GM19452 (cell line): ENCODE measurements at regions not wholly inside any gene's neighbourhood (a gene's known extent, or its start where the extent isn't known, plus 50 kb on each side); places are given as distances from the start of the nearest gene placed in this dataset.

Source experiments
- ATAC-seq: cut with Tn5 transposase; IDR thresholded peaks from one replicate; pipeline ENCODE4 v1.9.1; 2021; ENCODE audit not compliant: unreplicated experiment

DNA sequence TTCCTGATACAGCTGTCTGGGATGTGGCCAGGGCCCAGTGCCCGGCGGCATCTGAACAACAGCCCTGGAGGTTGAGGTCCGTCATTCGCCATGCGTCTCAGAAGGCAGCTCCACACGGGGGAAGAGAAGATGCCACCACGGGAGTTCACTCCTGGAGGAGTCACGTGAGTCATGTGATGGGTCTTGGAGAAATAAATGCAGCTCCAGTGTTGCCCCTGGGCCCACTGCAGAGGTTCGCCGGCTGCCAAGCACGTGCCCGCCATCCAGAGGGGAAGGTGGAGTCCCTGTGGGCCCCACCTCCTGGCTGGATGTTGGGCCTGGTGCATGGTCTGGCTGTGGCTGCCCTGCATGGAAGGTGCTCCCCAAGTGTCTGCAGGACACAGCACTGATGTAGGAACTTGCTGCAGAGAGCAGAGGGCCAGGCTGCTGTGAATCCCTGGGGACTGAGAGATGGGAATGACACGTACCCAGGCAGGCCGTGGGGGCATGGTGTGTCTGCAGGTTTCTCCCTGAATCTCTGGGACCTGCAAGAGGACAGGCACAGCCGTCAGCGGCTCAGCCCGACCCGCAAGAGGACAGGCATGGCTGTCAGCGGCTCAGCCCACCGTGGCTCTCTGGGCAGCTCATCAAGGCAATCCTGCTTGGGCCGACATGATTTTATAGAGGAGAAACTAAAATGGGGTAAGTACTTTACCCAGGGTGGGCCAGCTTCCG, 418.3 kb upstream of the IRX4 start:
- no peak for ATAC-seq

DNA sequence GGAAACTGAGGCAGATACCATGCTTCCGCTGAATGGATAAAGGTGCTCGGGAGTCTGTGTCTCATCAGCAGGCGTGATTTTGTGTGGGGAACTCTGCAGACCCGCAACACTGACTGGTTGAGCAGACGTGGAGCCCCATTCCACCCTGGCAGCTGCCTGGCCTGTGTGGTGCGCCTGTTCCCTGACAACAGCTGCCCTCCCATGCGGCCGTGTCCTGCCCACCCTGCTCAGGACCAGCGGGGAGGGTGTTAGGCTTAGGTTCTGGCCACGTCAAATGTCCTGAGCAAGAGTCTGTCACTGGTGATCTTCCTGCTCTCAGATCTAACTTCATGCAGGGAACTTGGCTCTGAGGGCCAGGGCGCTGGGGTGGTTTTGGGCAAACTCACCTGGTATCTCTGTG, 417.7 kb upstream of the IRX4 start:
- ATAC-seq, result no peak

DNA sequence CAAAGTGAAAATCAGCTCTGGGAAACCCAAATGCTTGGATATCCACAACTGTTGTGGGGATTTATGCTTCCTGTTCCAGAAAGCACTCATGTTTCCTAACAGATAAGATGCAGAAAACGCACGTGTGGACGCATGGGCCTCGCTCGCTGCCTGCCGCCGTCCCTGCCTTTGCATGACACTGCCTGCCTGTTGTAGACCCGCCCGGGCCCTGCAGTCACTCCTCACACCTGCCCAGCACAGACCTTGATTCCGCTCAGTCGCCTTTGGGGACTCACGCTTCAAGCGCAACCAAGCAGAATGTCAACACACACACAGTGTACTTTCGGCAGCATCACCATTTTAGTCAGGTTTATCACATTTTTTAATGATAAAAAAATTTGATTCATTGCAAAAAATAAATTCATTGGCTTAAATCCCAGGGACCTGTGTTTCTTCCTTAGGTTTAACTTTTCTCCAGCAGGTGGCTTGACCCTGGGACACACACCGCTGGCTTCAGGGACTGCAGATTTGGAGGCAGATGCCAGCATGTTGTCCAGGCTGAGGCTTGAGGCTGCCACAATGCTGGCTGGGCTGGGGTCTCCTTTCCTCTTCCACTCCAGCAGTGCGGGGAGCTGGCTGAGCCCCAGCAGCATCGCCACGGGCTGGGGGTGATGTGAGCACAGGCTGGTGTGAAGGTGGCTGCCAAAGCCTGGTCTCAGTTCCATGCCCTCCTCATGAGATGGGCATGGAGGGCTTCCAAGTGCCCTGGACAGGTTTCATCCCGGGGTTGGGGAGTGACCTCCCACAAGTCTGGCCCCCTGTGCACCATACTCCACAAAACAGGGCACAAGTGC, 416.9 kb upstream of the IRX4 start:
- no peak for ATAC-seq

DNA sequence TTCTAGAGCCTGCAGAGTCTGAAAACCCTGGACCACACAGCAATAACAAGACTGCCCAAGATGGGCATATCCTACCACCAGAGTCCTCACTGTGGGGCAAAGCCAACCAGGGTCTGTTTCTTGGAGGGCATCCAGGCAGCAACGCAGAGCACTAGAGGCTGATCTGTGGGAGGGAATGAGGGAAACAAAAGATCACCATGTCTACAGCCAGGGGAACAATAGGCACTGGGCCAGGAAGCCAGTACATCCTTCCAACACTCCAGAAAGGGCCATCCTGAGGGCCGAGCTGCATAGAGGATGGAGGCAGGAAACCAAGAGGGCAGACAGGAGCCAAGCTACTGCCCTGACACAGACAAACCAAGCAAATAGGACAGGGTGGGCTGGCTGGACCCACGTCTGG, 416.1 kb upstream of the IRX4 start:
- ATAC-seq, result no peak

DNA sequence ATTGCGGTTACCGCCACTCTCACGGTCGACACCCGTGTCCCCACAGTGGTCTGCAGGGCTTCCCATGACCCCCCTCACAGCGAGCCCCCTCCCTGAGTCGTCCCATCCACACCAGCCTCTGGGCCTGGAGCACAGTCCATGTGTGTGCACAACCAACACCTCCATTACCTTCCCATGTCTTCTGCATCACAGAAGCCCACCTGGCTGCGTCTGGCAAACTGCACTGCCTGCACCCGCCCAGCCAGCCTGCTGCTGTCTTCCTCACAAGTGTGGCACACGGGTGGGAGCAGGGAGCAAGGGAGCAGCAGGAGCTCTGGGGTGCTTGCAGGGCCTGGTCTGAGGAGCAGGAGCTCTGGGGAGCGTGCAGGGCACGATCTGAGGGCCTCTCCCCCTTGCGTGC, 415.3 kb upstream of the IRX4 start:
- ATAC-seq, result no peak

DNA sequence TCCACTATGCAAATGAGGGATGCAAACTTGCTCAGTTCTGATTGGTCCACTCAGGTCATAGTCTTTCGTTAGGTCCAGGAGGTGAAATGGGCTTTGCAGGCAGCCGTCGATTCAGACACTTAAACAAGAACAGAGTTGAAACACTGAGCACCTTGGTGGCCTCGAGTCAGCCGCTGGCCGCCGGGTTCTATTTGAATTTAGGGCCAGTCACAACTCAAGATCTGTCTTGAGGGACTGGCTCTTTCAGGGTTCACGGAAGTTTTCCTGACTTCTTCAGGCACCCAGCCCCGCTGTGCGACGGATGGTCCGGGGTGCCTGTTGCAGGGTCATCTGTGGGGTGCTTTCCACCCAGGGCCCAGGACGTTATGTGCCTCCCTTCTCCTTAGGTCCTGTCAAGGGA, 412.8 kb upstream of the IRX4 start:
- ATAC-seq, result no peak

DNA sequence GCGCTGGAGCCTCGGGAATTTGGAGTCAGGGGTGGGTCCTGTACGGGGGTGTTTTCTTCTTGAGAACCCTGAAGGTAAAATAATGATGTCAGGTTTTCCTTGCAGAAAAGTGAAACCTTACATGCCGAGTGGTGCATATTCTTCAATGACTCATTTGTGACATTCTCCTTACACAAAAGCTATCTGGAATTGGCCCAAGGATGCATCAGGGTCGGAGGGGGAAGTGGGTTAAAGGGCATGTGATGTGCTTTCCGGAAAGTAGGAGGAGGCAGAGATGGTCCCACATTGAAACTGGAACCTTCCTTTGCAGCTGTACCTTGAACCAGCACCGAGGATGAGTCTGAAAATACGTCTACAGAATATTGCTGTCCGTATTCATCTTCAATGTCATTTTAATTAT, 411.2 kb upstream of the IRX4 start:
- no peak for ATAC-seq

DNA sequence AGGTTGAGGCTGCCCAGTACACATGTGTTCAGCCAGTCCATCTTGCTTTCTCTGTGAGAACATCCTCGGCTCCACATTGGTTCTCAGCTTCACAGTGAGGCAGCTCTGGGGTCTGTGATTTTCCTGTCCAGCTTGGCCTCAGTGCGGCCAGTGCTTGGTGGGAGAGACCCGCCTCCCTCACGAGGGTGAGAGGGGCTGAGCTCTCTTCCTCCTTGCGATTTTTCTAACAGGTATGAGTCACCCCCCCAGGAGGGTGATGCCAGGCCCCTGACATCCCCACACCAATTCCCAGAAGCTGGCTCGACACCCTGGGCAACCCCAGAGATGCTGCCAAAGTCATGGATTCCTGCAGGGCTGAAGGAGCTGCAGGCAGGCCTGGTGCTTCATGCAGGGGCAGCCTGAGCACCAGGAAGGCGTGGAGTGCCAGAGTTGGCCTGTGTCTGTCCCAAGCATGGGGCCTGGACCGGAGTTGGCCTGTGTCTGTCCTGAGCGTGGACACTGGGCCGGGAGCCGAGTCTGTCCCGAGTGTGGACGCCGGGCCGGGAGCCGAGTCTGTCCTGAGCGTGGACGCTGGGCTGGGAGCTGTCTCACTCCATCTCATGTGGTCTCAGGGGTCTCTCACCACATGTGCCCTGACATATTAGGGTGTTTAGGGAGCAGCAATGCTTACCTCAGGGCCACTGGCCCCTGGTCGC, 408.6 kb upstream of the IRX4 start:
- no peak for ATAC-seq

DNA sequence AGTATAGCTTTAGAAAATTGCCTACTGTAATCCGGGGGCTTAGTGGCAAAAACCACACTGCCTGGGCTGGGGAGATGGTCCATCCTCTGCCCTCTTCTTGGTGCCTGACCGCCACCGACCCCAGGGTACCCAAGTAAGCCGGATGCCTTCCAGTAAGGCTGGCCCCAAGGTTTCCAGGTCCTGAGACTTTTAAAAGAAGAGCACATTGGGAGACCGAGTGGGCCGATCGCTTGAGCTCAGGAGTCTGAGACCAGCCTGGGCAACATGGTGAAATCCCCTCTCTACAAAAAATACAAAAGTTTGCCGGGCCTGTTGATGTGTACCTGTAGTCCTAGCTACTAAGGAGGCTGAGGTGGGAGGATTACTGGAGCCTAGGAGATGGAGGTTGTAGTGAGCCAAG, 406.7 kb upstream of the IRX4 start:
- ATAC-seq, result no peak

DNA sequence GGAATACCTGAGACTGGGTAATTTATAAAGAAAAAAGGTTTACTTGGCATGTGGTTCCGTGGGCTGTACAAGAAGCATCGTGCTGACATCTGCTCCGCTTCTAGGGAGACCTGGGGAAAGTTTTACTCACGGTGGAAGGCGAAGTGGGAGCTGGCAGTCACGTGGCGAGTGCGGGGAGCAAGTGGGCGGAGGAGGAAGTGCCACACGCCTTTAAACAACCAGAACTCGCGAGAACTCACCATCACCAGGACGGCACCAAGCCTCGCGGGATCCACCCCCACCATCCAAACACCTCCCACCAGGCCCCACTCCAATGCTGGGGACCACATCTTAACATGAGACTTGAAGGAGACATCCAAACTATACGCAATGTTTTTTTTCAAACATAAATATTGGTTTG, 406.2 kb upstream of the IRX4 start:
- ATAC-seq, result no peak

DNA sequence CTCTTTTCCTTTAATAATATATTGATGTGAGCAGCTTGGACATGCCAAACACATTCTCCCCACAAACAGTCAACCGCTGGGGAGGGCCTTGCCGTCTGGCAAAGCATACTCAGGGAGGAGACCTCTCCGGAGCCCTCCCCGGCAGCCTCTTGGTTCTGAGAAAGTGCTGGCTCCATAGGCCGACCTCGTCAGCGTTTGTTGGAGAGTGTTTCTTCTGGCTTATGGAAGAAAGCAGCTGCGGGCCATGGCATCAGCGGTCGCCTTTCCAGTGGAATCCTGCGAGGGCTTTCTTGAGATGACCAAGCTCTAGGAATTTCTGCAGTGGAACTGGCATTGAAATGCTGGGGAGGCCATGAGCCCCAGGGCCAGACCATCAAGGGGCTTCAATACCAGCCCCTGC, 405.7 kb upstream of the IRX4 start:
- ATAC-seq, result no peak

DNA sequence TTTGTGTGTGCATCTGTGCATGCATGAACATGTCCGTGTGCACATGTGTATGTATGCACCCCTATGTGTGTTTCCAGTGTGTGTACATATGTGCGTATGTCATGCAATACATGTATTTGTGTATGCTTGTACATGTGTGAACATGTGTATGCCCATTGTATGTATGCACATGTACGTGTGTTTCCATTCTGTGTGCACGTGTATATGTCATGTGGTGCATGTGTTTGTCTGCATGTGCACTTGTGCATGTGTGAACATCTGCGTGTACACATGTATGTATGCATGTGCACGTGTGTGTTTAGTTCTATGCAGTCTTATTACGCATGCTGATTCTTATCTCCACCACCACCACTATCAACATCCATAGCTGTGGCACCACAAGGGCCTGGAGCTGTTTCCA, 403.5 kb upstream of the IRX4 start:
- no peak for ATAC-seq

DNA sequence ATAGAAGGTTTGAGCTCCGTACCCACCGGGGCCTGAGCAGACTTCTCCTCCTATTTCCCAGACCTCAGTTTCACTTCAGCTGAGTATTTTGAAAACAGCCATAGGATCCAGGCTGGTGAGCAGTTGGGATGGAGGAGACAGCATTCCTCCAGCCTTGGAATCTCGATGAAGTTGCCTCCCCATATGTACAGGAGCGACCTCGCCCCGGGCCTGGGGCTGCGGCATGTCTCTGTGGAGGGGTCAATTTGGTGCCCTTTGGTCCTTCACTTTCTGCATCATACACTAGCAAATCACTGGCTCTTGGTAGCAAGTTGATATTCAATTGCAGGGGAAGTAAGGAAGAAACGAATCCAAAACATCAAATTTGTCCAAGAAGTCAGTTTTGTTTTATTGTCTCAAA, 402.0 kb upstream of the IRX4 start:
- ATAC-seq, result no peak

DNA sequence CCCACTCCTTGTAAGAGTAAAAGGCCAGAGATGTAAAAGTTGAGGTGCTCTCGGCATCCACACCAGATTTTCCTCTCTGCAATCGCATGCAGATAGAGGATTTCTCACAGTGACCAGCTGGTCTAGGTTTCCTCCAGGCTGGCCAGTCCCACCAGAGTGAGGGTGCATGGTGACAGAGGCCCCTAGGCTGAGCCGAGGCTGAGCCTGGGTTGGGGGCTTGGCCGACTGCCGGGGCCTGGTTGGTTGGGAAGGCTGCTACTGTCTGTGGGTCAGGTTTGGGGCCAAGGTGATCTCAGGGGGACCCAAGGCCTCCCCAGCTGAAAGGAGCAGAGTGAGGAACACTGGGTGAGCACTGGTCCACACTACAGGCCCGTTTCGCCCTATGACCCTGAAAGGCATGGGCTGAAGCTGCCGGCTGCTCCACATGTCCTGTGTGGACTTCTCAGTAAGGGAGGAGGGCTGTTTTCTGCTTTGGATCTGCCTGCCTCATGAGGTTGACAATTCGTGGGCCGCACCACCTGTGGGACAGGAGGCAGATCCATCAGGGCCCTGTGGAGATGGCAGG, 400.8 kb upstream of the IRX4 start:
- ATAC-seq, result no peak

DNA sequence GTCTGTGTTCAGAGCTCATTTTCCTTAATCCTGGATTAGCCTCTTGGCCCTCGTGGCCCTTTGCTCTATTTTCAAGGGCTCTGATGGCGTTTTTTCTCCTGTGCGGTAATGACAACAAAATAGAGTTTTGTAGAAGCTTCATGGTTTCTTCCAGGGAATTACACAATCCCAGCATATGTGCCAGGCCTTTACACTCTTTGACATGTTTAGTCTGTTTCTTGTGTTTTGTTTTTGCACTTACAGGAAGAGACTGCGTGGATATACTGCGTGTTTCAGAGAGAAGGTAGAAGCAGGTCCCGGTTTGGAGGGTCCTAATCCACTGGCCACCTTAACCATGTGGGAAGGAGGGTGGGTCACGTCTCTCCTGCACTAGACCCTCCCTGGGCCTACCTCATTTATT, 400.2 kb upstream of the IRX4 start:
- no peak for ATAC-seq

DNA sequence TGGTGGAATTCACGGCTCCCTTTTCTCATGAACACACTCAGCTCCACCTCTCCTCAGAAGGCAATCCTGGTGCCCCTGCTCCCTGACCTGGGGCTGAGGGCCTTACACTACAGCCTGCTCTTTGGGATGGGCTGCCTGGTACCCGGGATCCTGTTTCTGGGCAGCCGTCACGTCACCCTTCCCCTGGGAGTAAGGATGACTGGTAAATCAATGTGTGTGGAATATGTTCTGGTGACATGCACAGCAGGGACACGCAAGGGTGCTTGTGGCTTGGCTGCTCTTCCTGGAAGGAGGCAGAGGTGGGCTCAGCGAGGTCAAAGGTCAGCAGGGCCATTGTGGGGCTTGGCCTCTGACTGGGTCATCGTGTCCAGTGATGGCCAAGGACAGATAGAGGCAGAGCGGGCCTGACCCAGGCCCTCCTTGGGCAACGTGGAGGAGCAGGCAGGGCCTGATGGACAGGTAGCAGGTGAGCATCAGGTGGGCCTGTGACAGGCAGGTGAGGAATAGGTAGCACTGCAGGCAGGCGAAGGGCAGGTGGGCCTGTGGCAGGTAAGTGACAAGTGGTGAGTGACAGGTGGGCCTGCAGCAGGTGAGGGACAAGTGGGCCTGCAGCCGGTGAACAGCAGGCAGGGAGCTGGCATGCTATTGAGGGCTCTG, 399.4 kb upstream of the IRX4 start:
- ATAC-seq, result no peak

DNA sequence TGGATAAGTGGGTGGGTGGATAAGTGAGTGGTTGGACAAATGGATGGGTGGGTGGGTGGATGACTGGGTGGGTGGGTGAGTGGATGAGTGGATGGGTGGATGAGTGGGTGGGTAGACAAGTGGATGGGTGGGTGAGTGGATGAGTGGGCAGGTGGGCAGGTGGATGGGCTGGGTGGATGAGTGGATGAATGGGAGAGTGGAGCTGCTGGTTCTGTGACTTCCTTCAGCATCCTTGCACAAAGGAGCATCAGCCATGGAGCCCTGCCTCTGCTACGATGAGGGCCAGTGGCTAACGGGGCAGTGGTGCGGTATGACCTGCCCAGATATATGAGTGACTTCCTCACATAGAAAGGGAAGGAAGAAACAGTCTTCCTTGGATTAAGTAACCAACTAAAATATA, 398.7 kb upstream of the IRX4 start:
- ATAC-seq, result no peak

DNA sequence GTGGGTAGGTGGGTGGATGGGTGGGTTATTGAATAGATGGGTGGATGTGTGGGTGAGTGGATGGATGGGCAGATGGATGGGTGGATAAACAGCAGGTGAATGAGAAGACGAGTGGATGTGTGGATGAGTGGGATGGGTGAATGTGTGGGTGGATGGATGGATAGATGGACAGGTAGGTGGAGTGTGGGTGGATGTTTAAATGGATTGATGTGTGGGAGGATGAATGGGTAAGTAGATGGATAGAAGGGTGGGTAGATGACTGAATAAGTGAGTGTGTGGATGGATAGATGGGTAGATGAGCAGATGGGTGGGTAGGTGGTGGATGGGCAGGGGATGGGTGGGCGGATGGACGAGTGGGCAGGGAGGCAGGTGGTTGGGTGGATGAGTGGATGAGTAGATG, 397.6 kb upstream of the IRX4 start:
- ATAC-seq, result no peak

DNA sequence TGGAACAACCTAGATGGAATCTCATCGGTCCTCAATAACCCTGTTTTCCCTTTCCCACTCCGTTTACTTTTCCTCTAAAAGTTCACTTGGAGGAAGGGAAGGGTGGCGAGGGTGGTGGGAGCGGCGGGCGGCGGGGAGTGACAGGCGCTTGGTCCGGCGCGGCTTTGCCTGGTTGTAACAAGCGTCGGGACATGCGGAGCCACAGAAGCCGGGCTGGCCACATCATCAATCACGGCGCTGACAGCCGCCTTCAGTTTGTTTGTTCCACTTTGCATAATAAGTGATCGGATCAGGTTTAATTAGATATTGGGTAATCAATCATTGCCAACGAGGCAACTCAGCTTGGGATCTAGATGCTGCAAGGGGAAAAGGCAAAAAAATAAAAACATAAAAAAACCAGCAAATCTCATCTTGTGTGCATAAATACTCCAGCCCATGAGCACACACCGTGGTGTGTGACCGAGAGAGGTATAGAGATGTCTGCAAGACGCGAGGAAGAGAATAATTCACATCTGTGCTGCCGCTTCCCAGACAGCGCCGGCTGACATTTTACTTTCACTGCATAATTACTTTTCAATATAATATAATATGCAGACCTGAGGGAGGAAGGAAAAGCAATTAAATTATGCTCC, 396.2 kb upstream of the IRX4 start:
- ATAC-seq, result no peak

DNA sequence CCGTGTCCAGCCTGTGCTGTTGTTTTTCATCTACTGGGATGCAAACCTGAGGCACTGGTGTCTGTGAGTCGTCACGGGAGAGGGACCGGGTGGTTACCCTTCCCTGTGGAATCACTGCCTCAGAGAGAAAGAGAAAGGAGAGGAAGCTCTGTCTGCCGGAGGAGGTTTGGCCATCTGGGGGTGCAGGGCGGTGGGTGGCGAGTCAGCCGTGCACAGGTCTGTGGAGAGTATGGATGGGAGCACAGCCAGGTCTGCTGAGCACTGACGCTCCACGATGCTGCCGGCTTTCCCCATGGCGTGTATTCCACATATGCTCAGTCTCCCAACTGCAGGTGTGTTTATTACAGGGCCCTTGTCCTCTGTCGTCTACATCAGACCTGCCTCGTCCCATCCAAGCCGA, 395.2 kb upstream of the IRX4 start:
- no peak for ATAC-seq

DNA sequence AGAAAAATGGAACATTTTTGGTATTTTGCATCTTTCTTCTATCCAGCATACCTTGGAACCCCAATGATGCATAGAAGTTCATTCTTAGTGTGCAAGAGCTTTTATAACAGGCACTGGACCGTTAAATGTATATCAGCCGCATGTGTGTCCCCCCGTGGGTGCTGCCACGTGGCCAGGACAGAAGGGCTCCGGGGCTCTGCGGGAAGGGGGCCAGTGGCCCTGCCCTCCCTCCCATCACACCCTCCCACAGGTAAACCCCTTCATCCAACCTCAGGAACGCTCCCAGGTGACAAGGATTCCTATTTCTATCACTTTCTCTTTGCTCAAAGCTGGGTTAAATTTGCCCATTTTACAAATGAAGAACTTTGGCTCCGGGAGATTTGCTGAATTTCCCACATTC, 393.4 kb upstream of the IRX4 start:
- no peak for ATAC-seq
